NCI-H1436 treated with DMSO at 0.1 percent for 48 hours (cell line): ENCODE measurements at regions not wholly inside any gene's neighbourhood (a gene's known extent, or its start where the extent isn't known, plus 50 kb on each side); places are given as distances from the start of the nearest gene placed in this dataset.

Source experiments
- DNase-seq: peaks from one replicate; lab custom pipeline; 2025; lab: John Stamatoyannopoulos, UW

DNA sequence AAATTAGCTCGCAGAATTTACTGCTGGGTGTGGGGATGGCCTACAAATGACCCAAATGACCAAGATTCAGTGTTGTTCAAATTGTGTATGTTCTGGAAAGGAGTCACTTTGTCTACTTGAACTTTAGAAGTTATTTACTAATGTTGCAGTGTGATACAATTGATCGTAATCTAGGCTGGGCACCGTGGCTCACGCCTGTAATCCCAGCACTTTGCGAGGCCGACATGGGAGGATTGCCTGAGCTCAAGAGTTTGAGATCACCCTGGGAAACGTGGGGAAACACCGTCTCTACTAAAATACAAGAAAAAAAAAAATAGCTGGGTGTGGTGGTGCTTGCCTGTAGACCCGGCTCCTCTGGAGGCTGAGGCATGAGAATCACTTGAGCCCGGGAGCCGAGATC, 57.6 kb upstream of the TMPRSS2 start:
- no peak for DNase-seq

DNA sequence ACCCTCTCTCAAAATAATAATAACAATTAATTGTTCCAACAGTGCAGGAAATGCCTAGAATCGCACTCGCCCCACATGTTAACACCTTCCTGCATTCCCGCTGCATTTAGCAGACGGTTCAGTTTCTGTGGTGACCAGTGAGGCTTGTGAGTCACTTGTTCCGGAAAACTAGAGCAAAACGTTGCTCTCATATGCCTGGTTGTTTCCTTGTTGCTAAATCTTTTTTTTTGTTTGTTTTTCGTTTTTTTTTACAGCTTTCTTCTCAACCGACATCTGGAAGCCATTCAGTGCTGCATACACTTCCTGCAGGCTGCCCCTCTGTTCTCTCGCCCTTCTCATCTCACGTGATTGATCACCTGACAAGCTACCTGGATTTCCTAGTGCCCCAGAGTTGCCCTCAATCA, 56.9 kb upstream of the TMPRSS2 start:
- DNase-seq, result no peak

DNA sequence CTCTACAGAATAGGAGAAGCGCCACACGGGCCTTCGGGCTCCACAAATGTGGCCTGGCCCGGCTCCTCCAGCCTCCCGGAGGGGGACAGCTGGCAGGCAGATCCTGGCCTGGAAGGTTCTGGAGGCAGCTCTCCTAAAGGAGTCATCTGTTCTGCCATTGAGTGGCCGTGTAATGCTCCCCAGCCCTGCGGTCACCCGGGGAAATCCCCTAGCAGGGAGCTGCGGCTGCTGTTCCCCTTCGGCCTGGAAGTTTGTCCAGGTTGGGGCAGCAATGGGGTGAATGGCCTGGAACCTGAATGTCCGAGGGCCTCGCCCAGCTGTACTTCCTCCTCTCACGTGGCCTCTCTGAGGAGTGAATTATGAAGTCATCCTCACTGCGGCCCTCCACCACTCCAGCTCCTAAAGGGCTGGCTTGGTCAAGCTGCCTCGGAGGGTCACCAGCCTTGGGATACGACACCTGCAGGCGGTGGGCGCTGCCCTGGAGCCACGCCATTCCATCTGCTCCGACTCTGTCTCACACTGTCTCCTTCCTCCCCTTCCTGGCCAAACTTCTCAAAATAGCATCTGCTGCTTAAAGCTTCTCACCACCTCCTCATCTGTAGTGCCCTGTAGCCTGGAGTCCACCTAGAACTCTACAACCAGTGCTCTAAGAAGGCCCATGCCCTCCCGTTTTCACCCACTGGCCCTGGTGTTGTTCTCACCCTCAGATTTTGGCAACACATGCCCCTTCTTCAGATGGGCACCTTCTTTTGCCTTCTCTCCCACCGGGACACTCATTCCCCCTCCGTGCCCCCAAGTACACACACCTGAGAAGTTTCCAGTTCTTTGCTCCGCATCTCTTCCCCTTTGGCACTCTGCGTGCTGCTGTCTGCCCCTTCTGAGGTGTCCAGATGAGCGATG, 54.4 kb upstream of the TMPRSS2 start:
- DNase-seq, result no peak

DNA sequence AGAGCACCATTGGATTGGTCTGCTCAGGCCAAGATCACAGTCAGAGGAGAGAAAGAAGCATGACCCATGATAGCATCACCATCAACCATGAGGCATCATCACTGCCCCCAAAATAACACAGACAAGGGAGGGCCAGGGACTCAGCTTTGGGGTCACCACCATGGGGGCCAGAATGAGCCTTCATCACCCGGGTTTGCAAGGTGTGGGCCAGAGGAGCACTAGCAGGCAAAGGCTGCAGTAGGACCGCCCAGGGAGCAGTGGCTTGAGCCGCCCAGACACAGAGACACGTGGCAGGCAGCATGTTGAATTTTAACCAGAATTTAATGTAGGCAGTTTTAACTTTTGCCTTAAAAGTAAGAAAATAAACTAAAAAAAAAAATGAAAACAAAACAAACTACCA, 53.7 kb upstream of the TMPRSS2 start:
- no peak for DNase-seq

DNA sequence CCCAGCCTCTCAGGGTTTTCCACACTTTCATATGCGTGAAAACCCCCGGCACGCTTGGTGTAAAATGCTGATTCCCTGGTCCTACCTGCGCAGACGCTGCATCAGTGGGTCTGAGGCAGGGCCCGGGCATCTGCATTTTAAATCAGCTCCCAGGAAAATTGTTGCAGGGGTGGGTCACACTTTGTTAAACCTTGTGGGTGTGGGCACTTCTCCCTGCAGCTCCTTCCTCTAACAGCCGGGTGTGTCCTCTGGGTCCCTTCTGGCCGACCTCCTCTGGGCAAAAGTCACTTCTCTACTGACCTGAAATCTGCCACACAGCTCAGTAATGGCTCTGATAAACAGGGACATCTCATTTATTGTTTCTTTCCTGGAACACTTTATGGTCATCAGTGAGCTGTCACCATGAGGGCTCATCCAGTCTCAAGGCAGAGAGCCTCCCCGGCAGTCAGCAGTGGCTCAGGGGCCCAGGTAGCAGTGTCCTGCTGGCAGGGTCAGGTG, 52.8 kb upstream of the TMPRSS2 start:
- no peak for DNase-seq

DNA sequence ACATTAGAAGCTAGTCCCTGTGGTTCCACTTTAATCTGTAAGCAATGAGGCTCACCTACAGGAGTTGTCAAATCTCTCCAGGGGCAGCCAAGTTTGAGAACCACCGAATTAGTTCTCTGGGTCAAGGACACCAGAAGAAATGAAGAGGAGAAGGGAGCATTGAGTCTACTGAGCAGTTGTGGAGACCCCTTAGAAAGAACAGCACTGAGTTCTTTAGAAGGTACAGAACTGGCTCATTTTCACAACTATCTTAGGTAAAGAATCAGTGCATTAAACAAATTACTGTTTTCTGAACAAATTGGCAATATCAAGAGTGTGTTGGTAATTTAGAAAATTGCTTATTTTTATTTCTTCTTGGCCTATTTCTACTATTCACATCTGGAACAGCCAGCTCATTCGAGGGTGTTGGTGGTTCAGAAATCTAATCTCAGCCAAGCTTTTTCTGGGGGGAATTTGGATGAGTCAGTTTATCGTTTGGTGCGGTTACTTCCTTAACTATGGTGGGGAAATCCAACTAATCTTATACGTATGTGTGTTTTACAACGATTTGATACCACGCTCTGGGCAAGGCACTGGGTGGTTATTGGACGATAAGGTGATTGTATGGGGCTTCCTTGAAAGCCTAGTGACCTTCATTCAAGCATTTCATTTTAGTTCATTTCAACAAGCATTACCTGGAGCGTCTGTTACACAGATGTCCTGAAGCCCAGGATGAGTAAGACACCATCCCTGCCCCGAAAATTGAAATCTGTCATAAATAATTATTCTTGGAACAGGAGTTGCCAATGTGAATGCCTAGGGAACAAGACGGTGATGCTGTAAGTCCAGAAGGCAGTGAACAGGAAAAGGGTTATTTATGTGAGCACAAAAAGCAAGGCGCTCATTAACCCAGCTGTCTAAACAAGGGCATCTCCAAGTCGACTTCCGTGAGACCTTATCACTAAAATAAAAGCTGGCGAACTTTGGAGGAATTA, 52.0 kb upstream of the TMPRSS2 start:
- DNase-seq, result no peak

DNA sequence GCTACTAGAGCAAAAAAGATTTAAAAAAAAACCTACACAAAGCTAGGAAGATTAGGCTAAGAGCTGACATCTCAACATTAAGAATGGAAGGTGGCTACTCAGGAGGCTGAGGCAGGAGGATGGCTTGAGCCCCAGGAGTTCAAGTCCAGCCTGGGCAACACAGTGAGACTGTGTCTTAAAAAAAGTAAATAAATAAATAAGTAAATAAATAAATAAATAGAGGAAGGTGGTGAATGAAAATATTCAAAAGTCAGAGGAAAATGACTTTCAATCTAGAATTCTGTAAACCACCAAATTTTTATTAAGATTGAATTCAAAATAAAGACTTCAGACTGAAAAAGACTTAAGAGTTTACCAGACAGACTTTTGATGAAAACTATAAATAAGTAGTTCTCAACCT, 50.9 kb upstream of the TMPRSS2 start:
- no peak for DNase-seq

DNA sequence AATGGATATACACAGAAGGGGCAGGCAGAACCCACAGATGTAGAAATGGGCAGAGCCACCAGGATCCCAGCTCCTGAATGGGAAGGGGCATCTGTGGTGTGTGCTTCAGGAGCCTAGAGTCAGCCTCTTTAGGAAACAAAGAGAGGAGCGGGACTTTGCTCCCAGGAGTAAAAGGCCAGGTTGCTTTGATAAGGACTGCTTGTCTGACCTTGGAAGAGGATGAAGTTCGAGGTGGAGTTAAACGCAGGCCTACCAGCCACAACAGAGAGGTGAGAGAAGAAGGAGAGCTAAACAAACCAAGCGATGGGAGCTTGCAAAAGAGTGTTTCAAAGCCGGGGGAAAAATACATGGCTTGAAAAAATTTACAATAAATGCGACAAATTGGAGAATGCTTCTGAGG, 49.9 kb upstream of the TMPRSS2 start:
- no peak for DNase-seq
